ENCODE measurements at regions not wholly inside any gene's neighbourhood (a gene's known extent, or its start where the extent isn't known, plus 50 kb on each side); places are given as distances from the start of the nearest gene placed in this dataset.

GRCh38 chr5:67308988-67309688 lies 112.5 kb upstream of the CD180 start:
- Mint-ChIP-seq H3K4me1 (peaks cover 3 to 23% (median 18%) of the 10 kb centered on the region in 7 donors), H3K27ac (no peak overlapping the region), H3K36me3 (peaks cover 0 to 3% (median 0%) of the 10 kb centered on the region in 5 donors), H3K4me3 (no peak overlapping the region), H3K27me3 (no peaks in the 10 kb centered on the region), H3K9me3 (peaks cover 0 to 5% (median 0%) of the 10 kb centered on the region in 11 donors)
- Histone ChIP-seq H3K4me1 (ENCODE audit: control insufficient read depth in 2 of 2, insufficient read depth in 2 of 2, low read length in 2 of 2) (no peaks in the 10 kb centered on the region), H3K9me3 (ENCODE audit: control insufficient read depth in 2 of 3, low read length in 3 of 3) (no peaks in the 10 kb centered on the region), H3K27me3 (ENCODE audit: control insufficient read depth in 2 of 2, insufficient read depth in 2 of 2, low read length in 2 of 2) (no peaks in the 10 kb centered on the region), H3K27ac (ENCODE audit: low read depth, low read length) (no peak overlapping the region), H3K36me3 (ENCODE audit: control insufficient read depth in 2 of 3, insufficient read depth in 3 of 3, low read length in 3 of 3) (no peaks in the 10 kb centered on the region), H3K4me3 (ENCODE audit: low read length) (no peak overlapping the region)
- DNase-seq (no peak), ATAC-seq (no peak)
- ChIA-PET POLR2A (no interaction called here), CTCF (no interaction called here)
- intact Hi-C loops (cut with micrococcal nuclease) = no loop called here

- Mint-ChIP-seq H3K27ac (peak overlapping the region in 2 of 9 donors; percentile 5 to 26), H3K9me3 (peaks cover 0 to 5% (median 0%) of the 10 kb centered on the region in 11 donors), H3K4me3 (peak overlapping the region in 3 of 10 donors; percentile 5 to 12 (median 11)), H3K4me1 (peaks cover 3 to 23% (median 18%) of the 10 kb centered on the region in 7 donors), H3K27me3 (no peaks in the 10 kb centered on the region), H3K36me3 (no peaks in the 10 kb centered on the region)
- ATAC-seq = no peak
- H3K4me1 ChIP-seq (ENCODE audit: control insufficient read depth in 2 of 2, insufficient read depth in 2 of 2, low read length in 2 of 2) = no peaks in the 10 kb centered on the region
- no peak for DNase-seq
- CTCF ChIA-PET = no interaction called here
- H3K9me3 ChIP-seq (ENCODE audit: control insufficient read depth in 2 of 3, low read length in 3 of 3) = no peaks in the 10 kb centered on the region
- no peaks in the 10 kb centered on the region for H3K36me3 ChIP-seq (ENCODE audit: control insufficient read depth in 2 of 3, insufficient read depth in 3 of 3, low read length in 3 of 3)
- H3K27me3 ChIP-seq (ENCODE audit: control insufficient read depth in 2 of 2, insufficient read depth in 2 of 2, low read length in 2 of 2) = no peaks in the 10 kb centered on the region
- H3K27ac ChIP-seq (ENCODE audit: low read depth, low read length) = no peak overlapping the region
- intact Hi-C loops (cut with micrococcal nuclease) = no loop called here
- H3K4me3 ChIP-seq (ENCODE audit: low read length) = no peak overlapping the region
- POLR2A ChIA-PET = no interaction called here
These were observed 110.5 kb upstream of the CD180 start for GRCh38 chr5:67306965-67307607.

GRCh38 chr5:67305913-67306710 lies 109.5 kb upstream of the CD180 start:
- H3K4me3 Mint-ChIP-seq = no peak overlapping the region
- ATAC-seq = no peak
- H3K4me1 Mint-ChIP-seq = peaks cover 3 to 23% (median 18%) of the 10 kb centered on the region in 7 donors
- ChIA-PET POLR2A (no interaction called here), CTCF (no interaction called here)
- Histone ChIP-seq H3K9me3 (ENCODE audit: control insufficient read depth in 2 of 3, low read length in 3 of 3) (no peaks in the 10 kb centered on the region), H3K4me1 (ENCODE audit: control insufficient read depth in 2 of 2, insufficient read depth in 2 of 2, low read length in 2 of 2) (no peaks in the 10 kb centered on the region), H3K36me3 (ENCODE audit: control insufficient read depth in 2 of 3, insufficient read depth in 3 of 3, low read length in 3 of 3) (no peaks in the 10 kb centered on the region), H3K27me3 (ENCODE audit: control insufficient read depth in 2 of 2, insufficient read depth in 2 of 2, low read length in 2 of 2) (no peaks in the 10 kb centered on the region), H3K27ac (ENCODE audit: low read depth, low read length) (no peak overlapping the region), H3K4me3 (ENCODE audit: low read length) (no peak overlapping the region)
- peak overlapping the region in 1 of 9 donors; percentile 24 for H3K27ac Mint-ChIP-seq
- no peak for DNase-seq
- H3K27me3 Mint-ChIP-seq = no peaks in the 10 kb centered on the region
- peaks cover 0 to 3% (median 0%) of the 10 kb centered on the region in 11 donors for H3K9me3 Mint-ChIP-seq
- no peaks in the 10 kb centered on the region for H3K36me3 Mint-ChIP-seq
- intact Hi-C loops (cut with micrococcal nuclease) = no loop called here

GRCh38 chr5:67305401-67305800 lies 108.8 kb upstream of the CD180 start:
- Histone ChIP-seq H3K27me3 (ENCODE audit: control insufficient read depth in 2 of 2, insufficient read depth in 2 of 2, low read length in 2 of 2) (no peaks in the 10 kb centered on the region), H3K4me3 (ENCODE audit: low read length) (no peak overlapping the region), H3K36me3 (ENCODE audit: control insufficient read depth in 2 of 3, insufficient read depth in 3 of 3, low read length in 3 of 3) (no peaks in the 10 kb centered on the region), H3K4me1 (ENCODE audit: control insufficient read depth in 2 of 2, insufficient read depth in 2 of 2, low read length in 2 of 2) (no peaks in the 10 kb centered on the region), H3K9me3 (ENCODE audit: control insufficient read depth in 2 of 3, low read length in 3 of 3) (no peaks in the 10 kb centered on the region), H3K27ac (ENCODE audit: low read depth, low read length) (no peak overlapping the region)
- H3K27ac Mint-ChIP-seq = no peak overlapping the region
- CTCF ChIA-PET = no interaction called here
- intact Hi-C loops (cut with micrococcal nuclease) = no loop called here
- ATAC-seq (no peak), DNase-seq (no peak)
- H3K4me1 Mint-ChIP-seq = peaks cover 3 to 23% (median 18%) of the 10 kb centered on the region in 7 donors
- peaks cover 0 to 3% (median 0%) of the 10 kb centered on the region in 11 donors for H3K9me3 Mint-ChIP-seq
- no peak overlapping the region for H3K4me3 Mint-ChIP-seq
- no peaks in the 10 kb centered on the region for H3K27me3 Mint-ChIP-seq
- no peaks in the 10 kb centered on the region for H3K36me3 Mint-ChIP-seq
- POLR2A ChIA-PET = no interaction called here

GRCh38 chr5:67303356-67303755 lies 106.8 kb upstream of the CD180 start:
- CTCF ChIA-PET = interaction anchor here (0.6 kb wide), 1 partner anchor 147 kb away, joined by 3 read pairs; no protein-coding TSS in a partner anchor
- no peak overlapping the region for H3K27ac Mint-ChIP-seq
- POLR2A ChIA-PET = no interaction called here

GRCh38 chr5:67301285-67301903 lies 104.8 kb upstream of the CD180 start:
- Histone ChIP-seq H3K36me3 (ENCODE audit: control insufficient read depth in 2 of 3, insufficient read depth in 3 of 3, low read length in 3 of 3) (no peaks in the 10 kb centered on the region), H3K27me3 (ENCODE audit: control insufficient read depth in 2 of 2, insufficient read depth in 2 of 2, low read length in 2 of 2) (no peaks in the 10 kb centered on the region), H3K4me3 (ENCODE audit: low read length) (no peak overlapping the region), H3K27ac (ENCODE audit: low read depth, low read length) (no peak overlapping the region), H3K4me1 (ENCODE audit: control insufficient read depth in 2 of 2, insufficient read depth in 2 of 2, low read length in 2 of 2) (no peaks in the 10 kb centered on the region), H3K9me3 (ENCODE audit: control insufficient read depth in 2 of 3, low read length in 3 of 3) (no peaks in the 10 kb centered on the region)
- intact Hi-C loops (cut with micrococcal nuclease) = no loop called here
- ChIA-PET POLR2A (no interaction called here), CTCF (no interaction called here)
- H3K4me3 Mint-ChIP-seq = no peak overlapping the region
- H3K36me3 Mint-ChIP-seq = no peaks in the 10 kb centered on the region
- no peak for DNase-seq
- H3K27me3 Mint-ChIP-seq = peaks cover 0 to 7% (median 4%) of the 10 kb centered on the region in 5 donors
- H3K9me3 Mint-ChIP-seq = peaks cover 0 to 6% (median 0%) of the 10 kb centered on the region in 11 donors
- H3K27ac Mint-ChIP-seq = no peak overlapping the region
- peak; percentile 62 for ATAC-seq
- peaks cover 0 to 6% (median 4%) of the 10 kb centered on the region in 7 donors for H3K4me1 Mint-ChIP-seq

More at GRCh38 chr5:67303356-67303755, 106.8 kb upstream of the CD180 start:
- H3K36me3 ChIP-seq (ENCODE audit: control insufficient read depth in 2 of 3, insufficient read depth in 3 of 3, low read length in 3 of 3) = no peaks in the 10 kb centered on the region
- H3K36me3 Mint-ChIP-seq = no peaks in the 10 kb centered on the region
- H3K27me3 Mint-ChIP-seq = peaks cover 0 to 5% (median 0%) of the 10 kb centered on the region in 5 donors
- H3K4me3 Mint-ChIP-seq = no peak overlapping the region
- ATAC-seq = no peak
- H3K4me1 Mint-ChIP-seq = peaks cover 4 to 23% (median 18%) of the 10 kb centered on the region in 7 donors
- no peak overlapping the region for H3K27ac ChIP-seq (ENCODE audit: low read depth, low read length)
- no peaks in the 10 kb centered on the region for H3K27me3 ChIP-seq (ENCODE audit: control insufficient read depth in 2 of 2, insufficient read depth in 2 of 2, low read length in 2 of 2)
- peaks cover 0 to under 1% (median 0%) of the 10 kb centered on the region in 11 donors for H3K9me3 Mint-ChIP-seq
- intact Hi-C loops (cut with micrococcal nuclease) = no loop called here
- no peaks in the 10 kb centered on the region for H3K4me1 ChIP-seq (ENCODE audit: control insufficient read depth in 2 of 2, insufficient read depth in 2 of 2, low read length in 2 of 2)
- no peak overlapping the region for H3K4me3 ChIP-seq (ENCODE audit: low read length)
- no peaks in the 10 kb centered on the region for H3K9me3 ChIP-seq (ENCODE audit: control insufficient read depth in 2 of 3, low read length in 3 of 3)
- no peak for DNase-seq
